ENCODE measurements at regions not wholly inside any gene's neighbourhood (a gene's known extent, or its start where the extent isn't known, plus 50 kb on each side); places are given as distances from the start of the nearest gene placed in this dataset.

GRCh38 chr2:239508261-239508660, 107.4 kb upstream of the HDAC4 start:
- no peaks in the 10 kb centered on the region for H3K4me1 ChIP-seq
- intact Hi-C loops (cut with DNase I; ENCODE audit: low total_unique reads), result no loop called here
- H3K4me3 ChIP-seq, result no peak overlapping the region
- DNase-seq, result no peak
- in situ Hi-C loops (cut with MboI; ENCODE audit: low pct_ligation_motif_present in 1 of 4, low pct_unique_long_range_greater_than_20kb in 1 of 4, low sequenced_read_pairs in 3 of 4), result no loop called here
- H3K36me3 ChIP-seq, result no peaks in the 10 kb centered on the region
- H3K9me3 ChIP-seq, result no peaks in the 10 kb centered on the region
- WGBS, 2 donors (ENCODE audit: low coverage in 1 of 2), result 82 to 94% methylated on average over 3 to 6 of the region's 6 CpGs
- H3K27me3 ChIP-seq, result no peaks in the 10 kb centered on the region
- no peak overlapping the region for H3K27ac ChIP-seq
- TF ChIP-seq EP300 (IDR thresholded peaks at IDR 0.05; ENCODE audit: low read depth) (no peak), POLR2AphosphoS5 (IDR thresholded peaks at IDR 0.05) (no peak), POLR2A (IDR thresholded peaks at IDR 0.05) (no peak), CTCF (IDR thresholded peaks at IDR 0.05) (no peak)

- no peaks in the 10 kb centered on the region for H3K4me1 ChIP-seq
- in situ Hi-C loops (cut with MboI; ENCODE audit: low pct_ligation_motif_present in 1 of 4, low pct_unique_long_range_greater_than_20kb in 1 of 4, low sequenced_read_pairs in 3 of 4) (no loop called here), intact Hi-C loops (cut with DNase I; ENCODE audit: low total_unique reads) (no loop called here)
- H3K27me3 ChIP-seq, result no peaks in the 10 kb centered on the region
- no peak overlapping the region for H3K27ac ChIP-seq
- WGBS, 2 donors (ENCODE audit: low coverage in 1 of 2), result 44 to 73% methylated on average over 2 to 18 of the region's 18 CpGs
- no peak for TF ChIP-seq EP300 (IDR thresholded peaks at IDR 0.05; ENCODE audit: low read depth)
- no peak for TF ChIP-seq POLR2AphosphoS5 (IDR thresholded peaks at IDR 0.05)
- TF ChIP-seq POLR2A (IDR thresholded peaks at IDR 0.05), result no peak
- TF ChIP-seq CTCF (IDR thresholded peaks at IDR 0.05), result no peak
- no peaks in the 10 kb centered on the region for H3K36me3 ChIP-seq
- DNase-seq, result no peak
- H3K9me3 ChIP-seq, result no peaks in the 10 kb centered on the region
- no peak overlapping the region for H3K4me3 ChIP-seq
These were observed 106.9 kb upstream of the HDAC4 start for GRCh38 chr2:239507576-239508258.

- Histone ChIP-seq H3K36me3 (no peaks in the 10 kb centered on the region), H3K9me3 (no peaks in the 10 kb centered on the region), H3K4me1 (no peaks in the 10 kb centered on the region), H3K27me3 (no peaks in the 10 kb centered on the region), H3K4me3 (no peak overlapping the region), H3K27ac (no peak overlapping the region)
- no peak for DNase-seq
- TF ChIP-seq POLR2A (IDR thresholded peaks at IDR 0.05) (no peak), CTCF (IDR thresholded peaks at IDR 0.05) (no peak), EP300 (IDR thresholded peaks at IDR 0.05; ENCODE audit: low read depth) (no peak), POLR2AphosphoS5 (IDR thresholded peaks at IDR 0.05) (no peak)
- in situ Hi-C loops (cut with MboI; ENCODE audit: low pct_ligation_motif_present in 1 of 4, low pct_unique_long_range_greater_than_20kb in 1 of 4, low sequenced_read_pairs in 3 of 4), result no loop called here
- intact Hi-C loops (cut with DNase I; ENCODE audit: low total_unique reads), result no loop called here
- 85% methylated on average over 19 of the region's 19 CpGs; no CpG with 5 or more reads in 1 of the 2 donors for WGBS, 2 donors (ENCODE audit: low coverage in 1 of 2)
These were observed 106.1 kb upstream of the HDAC4 start for GRCh38 chr2:239506961-239507360.

GRCh38 chr2:239506101-239506857, 105.5 kb upstream of the HDAC4 start:
- 79% methylated on average over 29 of the region's 29 CpGs; no CpG with 5 or more reads in 1 of the 2 donors for WGBS, 2 donors (ENCODE audit: low coverage in 1 of 2)
- in situ Hi-C loops (cut with MboI; ENCODE audit: low pct_ligation_motif_present in 1 of 4, low pct_unique_long_range_greater_than_20kb in 1 of 4, low sequenced_read_pairs in 3 of 4) (no loop called here), intact Hi-C loops (cut with DNase I; ENCODE audit: low total_unique reads) (no loop called here)
- no peak for DNase-seq
- no peaks in the 10 kb centered on the region for H3K9me3 ChIP-seq
- H3K36me3 ChIP-seq, result no peaks in the 10 kb centered on the region
- TF ChIP-seq POLR2AphosphoS5 (IDR thresholded peaks at IDR 0.05) (no peak), CTCF (IDR thresholded peaks at IDR 0.05) (no peak), EP300 (IDR thresholded peaks at IDR 0.05; ENCODE audit: low read depth) (no peak), POLR2A (IDR thresholded peaks at IDR 0.05) (no peak)
- H3K27ac ChIP-seq, result no peak overlapping the region
- no peaks in the 10 kb centered on the region for H3K4me1 ChIP-seq
- H3K4me3 ChIP-seq, result no peak overlapping the region
- H3K27me3 ChIP-seq, result no peaks in the 10 kb centered on the region
